ENCODE measurements at regions not wholly inside any gene's neighbourhood (a gene's known extent, or its start where the extent isn't known, plus 50 kb on each side); places are given as distances from the start of the nearest gene placed in this dataset.

GRCh38 chr6:126143761-126144251 lies 157.5 kb downstream of the TRMT11 start:
- TF ChIP-seq, protein P1, sequence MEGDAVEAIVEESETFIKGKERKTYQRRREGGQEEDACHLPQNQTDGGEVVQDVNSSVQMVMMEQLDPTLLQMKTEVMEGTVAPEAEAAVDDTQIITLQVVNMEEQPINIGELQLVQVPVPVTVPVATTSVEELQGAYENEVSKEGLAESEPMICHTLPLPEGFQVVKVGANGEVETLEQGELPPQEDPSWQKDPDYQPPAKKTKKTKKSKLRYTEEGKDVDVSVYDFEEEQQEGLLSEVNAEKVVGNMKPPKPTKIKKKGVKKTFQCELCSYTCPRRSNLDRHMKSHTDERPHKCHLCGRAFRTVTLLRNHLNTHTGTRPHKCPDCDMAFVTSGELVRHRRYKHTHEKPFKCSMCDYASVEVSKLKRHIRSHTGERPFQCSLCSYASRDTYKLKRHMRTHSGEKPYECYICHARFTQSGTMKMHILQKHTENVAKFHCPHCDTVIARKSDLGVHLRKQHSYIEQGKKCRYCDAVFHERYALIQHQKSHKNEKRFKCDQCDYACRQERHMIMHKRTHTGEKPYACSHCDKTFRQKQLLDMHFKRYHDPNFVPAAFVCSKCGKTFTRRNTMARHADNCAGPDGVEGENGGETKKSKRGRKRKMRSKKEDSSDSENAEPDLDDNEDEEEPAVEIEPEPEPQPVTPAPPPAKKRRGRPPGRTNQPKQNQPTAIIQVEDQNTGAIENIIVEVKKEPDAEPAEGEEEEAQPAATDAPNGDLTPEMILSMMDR (IDR thresholded peaks at IDR 0.05) = no peak
- ChIA-PET POLR2A (no interaction called here), CTCF (no interaction called here)
- Mint-ChIP-seq H3K4me3 (no peak overlapping the region), H3K4me1 (no peaks in the 10 kb centered on the region), H3K27me3 (no peaks in the 10 kb centered on the region), H3K27ac (no peak overlapping the region), H3K9me3 (peaks cover 4% of the 10 kb centered on the region), H3K36me3 (ENCODE audit: low read depth) (peaks cover 4% of the 10 kb centered on the region)
- ATAC-seq (ENCODE audit: low read depth) = no peak
- intact Hi-C loops (cut with micrococcal nuclease) = no loop called here
- DNase-seq = no peak

DNA sequence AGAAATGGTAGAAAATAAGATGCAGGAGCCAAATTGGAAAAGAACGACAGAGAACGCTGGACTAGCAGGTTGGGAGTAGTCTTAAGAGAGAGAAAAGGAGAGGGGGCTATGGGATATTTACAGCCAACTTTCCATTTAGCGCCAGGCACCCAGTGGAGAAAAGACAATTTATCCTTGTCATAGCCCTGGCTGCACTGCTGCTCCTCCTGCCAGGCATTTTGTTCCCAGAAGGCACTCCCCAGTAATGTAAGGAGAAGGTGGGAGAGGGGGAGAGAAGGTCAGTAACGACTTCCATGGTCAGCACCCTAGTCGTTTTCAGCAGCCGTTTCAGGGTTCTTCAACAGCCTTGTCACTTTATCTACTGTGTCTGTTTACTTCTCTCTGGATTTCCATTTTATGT lies 159.0 kb downstream of the TRMT11 start:
- Mint-ChIP-seq H3K27ac (no peak overlapping the region), H3K27me3 (no peaks in the 10 kb centered on the region), H3K36me3 (ENCODE audit: low read depth) (peaks cover 1% of the 10 kb centered on the region), H3K9me3 (peaks cover 1% of the 10 kb centered on the region), H3K4me3 (no peak overlapping the region), H3K4me1 (no peaks in the 10 kb centered on the region)
- ChIA-PET POLR2A (no interaction called here), CTCF (no interaction called here)
- DNase-seq = no peak
- ATAC-seq (ENCODE audit: low read depth) = no peak
- intact Hi-C loops (cut with micrococcal nuclease) = no loop called here
- TF ChIP-seq, protein P1 (IDR thresholded peaks at IDR 0.05) = no peak

DNA sequence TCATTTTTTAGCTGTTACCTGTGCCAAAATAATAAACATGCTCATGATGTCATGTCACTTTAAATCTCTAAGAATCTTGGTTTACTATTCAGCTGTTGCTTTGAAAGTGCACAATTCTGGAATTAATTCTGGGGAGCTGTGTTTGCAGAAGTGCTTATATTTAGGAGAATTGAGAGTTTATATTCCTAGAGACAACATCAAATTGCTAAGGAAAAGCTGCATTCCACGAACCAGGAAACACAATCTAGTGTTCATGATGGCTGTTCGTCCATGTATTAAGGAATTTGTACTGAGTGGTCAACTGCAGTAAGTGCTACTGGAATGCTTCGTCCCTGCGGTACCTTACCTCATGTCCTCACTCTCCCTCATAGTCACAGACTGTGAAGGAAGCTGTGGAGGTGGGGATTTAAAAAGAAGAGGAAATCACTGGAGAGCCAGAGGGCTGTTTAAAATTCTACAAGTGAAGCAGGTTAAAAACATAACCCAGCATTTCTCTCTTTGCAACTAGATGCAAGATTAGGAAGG lies 161.0 kb downstream of the TRMT11 start:
- H3K4me1 Mint-ChIP-seq = no peaks in the 10 kb centered on the region
- intact Hi-C loops (cut with micrococcal nuclease) = no loop called here
- H3K4me3 Mint-ChIP-seq = no peak overlapping the region
- CTCF ChIA-PET = no interaction called here
- DNase-seq (no peak), ATAC-seq (ENCODE audit: low read depth) (no peak)
- TF ChIP-seq, protein P1 (IDR thresholded peaks at IDR 0.05) = no peak
- POLR2A ChIA-PET = no interaction called here
- H3K27me3 Mint-ChIP-seq = no peaks in the 10 kb centered on the region
- H3K36me3 Mint-ChIP-seq (ENCODE audit: low read depth) = no peaks in the 10 kb centered on the region
- no peak overlapping the region for H3K27ac Mint-ChIP-seq
- no peaks in the 10 kb centered on the region for H3K9me3 Mint-ChIP-seq

DNA sequence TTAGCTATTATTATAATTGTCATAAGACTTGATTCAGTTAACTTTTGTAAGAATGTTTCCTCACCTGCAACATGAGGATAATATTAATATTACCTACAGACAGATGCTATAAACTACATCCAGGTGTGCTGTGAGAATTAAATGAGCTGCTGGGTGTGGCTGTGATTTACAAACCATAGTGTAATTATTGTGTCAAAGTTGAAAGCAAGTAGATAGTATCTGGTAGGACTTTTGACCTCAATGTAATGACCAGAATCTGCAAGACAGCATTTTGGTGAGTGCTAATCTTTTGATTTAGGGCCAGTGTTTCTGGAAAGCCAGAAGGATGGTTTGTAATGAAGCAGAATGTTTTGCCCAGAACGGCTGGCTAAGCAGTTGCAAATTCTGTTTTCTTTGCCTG lies 162.5 kb downstream of the TRMT11 start:
- CTCF ChIA-PET = no interaction called here
- no peaks in the 10 kb centered on the region for H3K36me3 Mint-ChIP-seq (ENCODE audit: low read depth)
- DNase-seq = no peak

GRCh38 chr6:126152372-126152745 lies 166.0 kb downstream of the TRMT11 start:
- Mint-ChIP-seq H3K9me3 (no peaks in the 10 kb centered on the region), H3K36me3 (ENCODE audit: low read depth) (no peaks in the 10 kb centered on the region), H3K4me1 (peaks cover 4% of the 10 kb centered on the region), H3K27ac (no peak overlapping the region), H3K4me3 (no peak overlapping the region), H3K27me3 (no peaks in the 10 kb centered on the region)
- no peak for ATAC-seq (ENCODE audit: low read depth)
- TF ChIP-seq, protein P1 (IDR thresholded peaks at IDR 0.05) = no peak
- DNase-seq = no peak
- intact Hi-C loops (cut with micrococcal nuclease) = no loop called here
- POLR2A ChIA-PET = no interaction called here
- CTCF ChIA-PET = no interaction called here

More for the DNA sequence above, 162.5 kb downstream of the TRMT11 start:
- Mint-ChIP-seq H3K27me3 (no peaks in the 10 kb centered on the region), H3K9me3 (no peaks in the 10 kb centered on the region), H3K4me3 (no peak overlapping the region), H3K27ac (no peak overlapping the region), H3K4me1 (no peaks in the 10 kb centered on the region)
- TF ChIP-seq, protein P1 (IDR thresholded peaks at IDR 0.05) = no peak
- intact Hi-C loops (cut with micrococcal nuclease) = no loop called here
- ATAC-seq (ENCODE audit: low read depth) = no peak
- POLR2A ChIA-PET = no interaction called here
